ENCODE measurements at regions not wholly inside any gene's neighbourhood (a gene's known extent, or its start where the extent isn't known, plus 50 kb on each side); places are given as distances from the start of the nearest gene placed in this dataset.

DNA sequence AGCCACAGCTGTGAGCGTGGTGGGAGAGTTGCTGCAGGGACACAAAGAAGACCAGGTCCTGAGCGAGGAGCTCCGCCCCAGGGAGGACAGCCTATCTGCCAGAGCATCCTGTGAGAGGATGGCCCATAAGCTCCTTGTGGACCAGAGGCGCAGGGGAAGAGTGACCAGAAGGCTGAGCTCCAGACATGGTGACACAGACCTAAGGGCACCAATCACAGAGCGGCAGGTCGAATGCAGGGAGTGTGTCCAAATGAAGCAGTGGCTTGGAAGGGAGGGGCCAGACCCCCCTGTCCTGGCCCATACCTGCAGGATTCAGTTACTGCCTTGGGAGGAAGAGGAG lies 135.8 kb upstream of the TMEM72 start:
- H3K4me2 ChIP-seq (ENCODE audit: unreplicated experiment), result no peak overlapping the region
- no peak overlapping the region for H3K27ac ChIP-seq
- H3K79me2 ChIP-seq (ENCODE audit: insufficient read depth), result no peaks in the 10 kb centered on the region
- H3K27me3 ChIP-seq (replicated peaks; ENCODE audit: insufficient read depth), result no peaks in the 10 kb centered on the region
- no peaks in the 10 kb centered on the region for H3K9me3 ChIP-seq (ENCODE audit: low read depth)
- WGBS, 2 experiments (ENCODE audit: low coverage in 1 of 2, low lambda C conversion rate in 2 of 2, missing lambda C conversion rate in 2 of 2), result 86 to 91% methylated on average over 6 of the region's 6 CpGs
- no peak for DNase-seq
- no peak overlapping the region for H3K9ac ChIP-seq
- no peaks in the 10 kb centered on the region for H3K4me1 ChIP-seq (ENCODE audit: insufficient read depth)
- H3K4me3 ChIP-seq, result no peak overlapping the region
- in situ Hi-C loops (cut with MboI), result no loop called here
- no peaks in the 10 kb centered on the region for H3K9me2 ChIP-seq (ENCODE audit: insufficient read depth)
- no peaks in the 10 kb centered on the region for H3F3A ChIP-seq (ENCODE audit: insufficient read depth)
- no peak overlapping the region for H2AFZ ChIP-seq
- H4K20me1 ChIP-seq (ENCODE audit: insufficient read depth), result no peaks in the 10 kb centered on the region
- no peaks in the 10 kb centered on the region for H3K36me3 ChIP-seq (ENCODE audit: low read depth)
- TF ChIP-seq EZH2 (IDR thresholded peaks at IDR 0.05; ENCODE audit: insufficient read depth, poor library complexity, severe bottlenecking) (no peak), EZH2phosphoT487 (IDR thresholded peaks at IDR 0.05; ENCODE audit: insufficient read depth, low read depth) (no peak)

DNA sequence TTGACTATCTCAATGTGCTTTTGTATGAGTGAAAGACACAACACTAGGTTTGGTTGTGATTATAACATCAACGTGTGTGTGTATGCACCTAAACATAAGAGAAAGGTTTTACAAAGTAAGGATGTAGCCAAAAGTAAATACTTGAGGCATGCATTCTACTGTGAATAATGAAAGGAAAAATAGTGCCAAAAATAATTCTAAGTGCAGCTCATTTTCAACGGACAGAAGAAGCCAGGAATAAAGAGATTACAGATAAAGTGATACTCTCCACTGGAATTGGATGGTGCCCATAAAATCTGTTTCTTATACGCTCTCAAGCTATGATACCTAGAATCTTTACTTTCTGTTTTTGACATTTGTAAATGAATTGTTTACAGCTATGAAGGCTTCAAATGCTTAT lies 135.0 kb upstream of the TMEM72 start:
- H4K20me1 ChIP-seq (ENCODE audit: insufficient read depth), result no peaks in the 10 kb centered on the region
- no peaks in the 10 kb centered on the region for H3K9me2 ChIP-seq (ENCODE audit: insufficient read depth)
- 36 to 43% methylated on average over 3 of the region's 3 CpGs for WGBS, 2 experiments (ENCODE audit: low coverage in 1 of 2, low lambda C conversion rate in 2 of 2, missing lambda C conversion rate in 2 of 2)
- no peak overlapping the region for H3K9ac ChIP-seq
- H3K4me1 ChIP-seq (ENCODE audit: insufficient read depth), result no peaks in the 10 kb centered on the region
- H2AFZ ChIP-seq, result no peak overlapping the region
- H3K4me2 ChIP-seq (ENCODE audit: unreplicated experiment), result no peak overlapping the region
- in situ Hi-C loops (cut with MboI), result no loop called here
- H3K27me3 ChIP-seq (replicated peaks; ENCODE audit: insufficient read depth), result no peaks in the 10 kb centered on the region
- no peaks in the 10 kb centered on the region for H3K9me3 ChIP-seq (ENCODE audit: low read depth)
- H3K79me2 ChIP-seq (ENCODE audit: insufficient read depth), result no peaks in the 10 kb centered on the region
- no peaks in the 10 kb centered on the region for H3K36me3 ChIP-seq (ENCODE audit: low read depth)
- H3F3A ChIP-seq (ENCODE audit: insufficient read depth), result no peaks in the 10 kb centered on the region
- no peak for DNase-seq
- no peak overlapping the region for H3K4me3 ChIP-seq
- no peak for TF ChIP-seq EZH2 (IDR thresholded peaks at IDR 0.05; ENCODE audit: insufficient read depth, poor library complexity, severe bottlenecking)
- no peak for TF ChIP-seq EZH2phosphoT487 (IDR thresholded peaks at IDR 0.05; ENCODE audit: insufficient read depth, low read depth)
- H3K27ac ChIP-seq, result no peak overlapping the region

DNA sequence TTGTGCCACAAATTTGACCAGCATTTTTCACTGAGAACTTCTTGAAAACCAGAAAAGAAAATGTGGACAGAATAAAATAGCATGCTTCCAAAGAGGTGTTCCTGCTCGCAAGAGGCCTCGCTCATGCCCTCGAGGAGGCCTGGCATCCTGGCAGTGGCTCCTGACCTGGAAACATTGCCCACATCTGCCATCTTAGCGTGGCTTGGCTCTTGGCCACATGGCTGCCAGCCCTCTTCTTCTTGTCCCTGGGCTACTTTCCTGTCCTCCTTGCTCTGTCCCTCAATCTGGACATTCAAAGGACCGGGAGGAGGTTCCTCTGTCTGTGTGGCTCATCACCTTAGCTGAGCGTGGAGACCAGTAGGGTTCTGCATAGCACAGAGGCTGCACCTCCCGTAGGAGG lies 131.6 kb upstream of the TMEM72 start:
- no peaks in the 10 kb centered on the region for H3K79me2 ChIP-seq (ENCODE audit: insufficient read depth)
- H3K9me3 ChIP-seq (ENCODE audit: low read depth), result no peaks in the 10 kb centered on the region
- no peak overlapping the region for H3K9ac ChIP-seq
- no peaks in the 10 kb centered on the region for H4K20me1 ChIP-seq (ENCODE audit: insufficient read depth)
- in situ Hi-C loops (cut with MboI), result no loop called here
- H3K4me1 ChIP-seq (ENCODE audit: insufficient read depth), result no peaks in the 10 kb centered on the region
- no peak overlapping the region for H2AFZ ChIP-seq
- H3K9me2 ChIP-seq (ENCODE audit: insufficient read depth), result no peaks in the 10 kb centered on the region
- no peak overlapping the region for H3K4me2 ChIP-seq (ENCODE audit: unreplicated experiment)
- 81 to 84% methylated on average over 7 of the region's 7 CpGs for WGBS, 2 experiments (ENCODE audit: low coverage in 1 of 2, low lambda C conversion rate in 2 of 2, missing lambda C conversion rate in 2 of 2)
- no peaks in the 10 kb centered on the region for H3K27me3 ChIP-seq (replicated peaks; ENCODE audit: insufficient read depth)
- H3K27ac ChIP-seq, result no peak overlapping the region
- no peaks in the 10 kb centered on the region for H3F3A ChIP-seq (ENCODE audit: insufficient read depth)
- no peak overlapping the region for H3K4me3 ChIP-seq
- no peak for TF ChIP-seq EZH2 (IDR thresholded peaks at IDR 0.05; ENCODE audit: insufficient read depth, poor library complexity, severe bottlenecking)
- no peaks in the 10 kb centered on the region for H3K36me3 ChIP-seq (ENCODE audit: low read depth)
- DNase-seq, result no peak

DNA sequence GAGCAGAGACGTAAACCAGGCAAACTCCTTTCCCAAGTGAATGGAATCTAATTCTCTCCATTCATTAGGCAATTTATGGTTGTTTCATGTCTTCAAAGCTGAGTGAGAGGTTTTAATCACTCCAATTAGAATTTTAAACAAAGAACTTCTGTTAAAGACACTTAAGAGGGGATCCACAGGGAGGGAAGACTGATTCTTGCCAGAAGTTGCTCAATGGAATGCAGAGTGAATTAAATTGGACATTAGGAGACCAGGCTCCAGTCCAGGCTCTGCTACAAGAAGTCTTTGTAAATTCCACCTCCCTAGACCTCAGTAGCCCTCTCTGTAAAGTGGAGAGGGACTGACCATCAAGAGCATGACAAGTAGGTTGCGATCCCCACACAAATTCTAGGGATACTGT lies 130.7 kb upstream of the TMEM72 start:
- TF ChIP-seq EZH2phosphoT487 (IDR thresholded peaks at IDR 0.05; ENCODE audit: insufficient read depth, low read depth), result no peak
- no peak for TF ChIP-seq EZH2 (IDR thresholded peaks at IDR 0.05; ENCODE audit: insufficient read depth, poor library complexity, severe bottlenecking)
- H3K4me2 ChIP-seq (ENCODE audit: unreplicated experiment), result no peak overlapping the region
- H3K4me1 ChIP-seq (ENCODE audit: insufficient read depth), result no peaks in the 10 kb centered on the region
- H3K4me3 ChIP-seq, result no peak overlapping the region
- in situ Hi-C loops (cut with MboI), result no loop called here
- no peaks in the 10 kb centered on the region for H4K20me1 ChIP-seq (ENCODE audit: insufficient read depth)
- 77 to 87% methylated on average over 2 of the region's 2 CpGs for WGBS, 2 experiments (ENCODE audit: low coverage in 1 of 2, low lambda C conversion rate in 2 of 2, missing lambda C conversion rate in 2 of 2)
- no peaks in the 10 kb centered on the region for H3K36me3 ChIP-seq (ENCODE audit: low read depth)
- H3K79me2 ChIP-seq (ENCODE audit: insufficient read depth), result no peaks in the 10 kb centered on the region
- DNase-seq, result no peak
- H3K9me2 ChIP-seq (ENCODE audit: insufficient read depth), result no peaks in the 10 kb centered on the region
- H3K9me3 ChIP-seq (ENCODE audit: low read depth), result no peaks in the 10 kb centered on the region
- no peaks in the 10 kb centered on the region for H3K27me3 ChIP-seq (replicated peaks; ENCODE audit: insufficient read depth)
- no peak overlapping the region for H3K9ac ChIP-seq
- no peaks in the 10 kb centered on the region for H3F3A ChIP-seq (ENCODE audit: insufficient read depth)
- no peak overlapping the region for H2AFZ ChIP-seq
- H3K27ac ChIP-seq, result no peak overlapping the region

DNA sequence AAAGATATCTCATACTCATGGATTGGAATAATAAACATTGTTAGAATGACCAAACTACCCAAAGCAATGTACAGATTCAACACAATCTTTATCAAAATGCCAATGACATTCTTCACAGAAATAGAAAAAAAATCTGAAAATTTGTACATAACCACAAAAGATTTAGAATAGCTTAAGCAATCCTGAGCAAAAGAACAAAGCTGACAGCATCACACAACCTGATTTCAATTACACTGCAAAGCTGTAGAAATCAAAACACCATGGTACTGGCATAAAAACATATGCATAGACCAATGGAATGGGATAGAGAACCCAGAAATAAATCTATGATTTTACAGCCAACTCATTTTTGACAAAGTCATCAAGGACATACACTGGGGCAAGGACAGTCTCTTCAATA lies 130.0 kb upstream of the TMEM72 start:
- Histone ChIP-seq H3K4me2 (ENCODE audit: unreplicated experiment) (no peak overlapping the region), H3K36me3 (ENCODE audit: low read depth) (no peaks in the 10 kb centered on the region), H3K9me3 (ENCODE audit: low read depth) (no peaks in the 10 kb centered on the region), H3K9ac (no peak overlapping the region), H2AFZ (no peak overlapping the region), H3K27ac (no peak overlapping the region), H4K20me1 (ENCODE audit: insufficient read depth) (no peaks in the 10 kb centered on the region), H3K4me3 (no peak overlapping the region), H3F3A (ENCODE audit: insufficient read depth) (no peaks in the 10 kb centered on the region), H3K9me2 (ENCODE audit: insufficient read depth) (no peaks in the 10 kb centered on the region), H3K27me3 (replicated peaks; ENCODE audit: insufficient read depth) (no peaks in the 10 kb centered on the region), H3K4me1 (ENCODE audit: insufficient read depth) (no peaks in the 10 kb centered on the region), H3K79me2 (ENCODE audit: insufficient read depth) (no peaks in the 10 kb centered on the region)
- no peak for TF ChIP-seq EZH2 (IDR thresholded peaks at IDR 0.05; ENCODE audit: insufficient read depth, poor library complexity, severe bottlenecking)
- no peak for TF ChIP-seq EZH2phosphoT487 (IDR thresholded peaks at IDR 0.05; ENCODE audit: insufficient read depth, low read depth)
- DNase-seq, result no peak
- in situ Hi-C loops (cut with MboI), result no loop called here
